ENCODE measurements at regions not wholly inside any gene's neighbourhood (a gene's known extent, or its start where the extent isn't known, plus 50 kb on each side); places are given as distances from the start of the nearest gene placed in this dataset.

- DNase-seq = no peak
Measured at GRCh38 chr2:60091266-60091665, 462.2 kb downstream of the BCL11A start.

DNA sequence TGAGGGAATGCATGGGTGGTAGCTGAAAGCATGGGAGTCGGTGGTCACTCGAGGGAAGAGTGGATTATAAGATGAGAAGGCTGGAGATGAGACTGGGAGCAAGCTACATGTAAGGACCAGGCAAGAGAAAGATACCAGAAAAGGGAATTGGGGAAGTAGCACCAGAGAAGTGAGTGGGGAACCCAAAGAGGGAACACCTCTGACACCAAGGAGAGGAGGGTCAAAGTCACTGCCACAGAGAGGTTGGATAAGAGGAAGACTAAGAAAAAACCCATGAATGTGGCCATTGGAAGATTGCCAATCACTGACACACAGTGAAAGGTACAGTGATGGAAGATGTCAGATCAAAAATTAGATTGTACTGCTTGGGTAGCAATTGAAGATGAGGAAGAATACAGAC, 473.9 kb downstream of the BCL11A start:
- DNase-seq = no peak

- no peak for DNase-seq
Measured at GRCh38 chr2:60075048-60075447, 478.4 kb downstream of the BCL11A start.

DNA sequence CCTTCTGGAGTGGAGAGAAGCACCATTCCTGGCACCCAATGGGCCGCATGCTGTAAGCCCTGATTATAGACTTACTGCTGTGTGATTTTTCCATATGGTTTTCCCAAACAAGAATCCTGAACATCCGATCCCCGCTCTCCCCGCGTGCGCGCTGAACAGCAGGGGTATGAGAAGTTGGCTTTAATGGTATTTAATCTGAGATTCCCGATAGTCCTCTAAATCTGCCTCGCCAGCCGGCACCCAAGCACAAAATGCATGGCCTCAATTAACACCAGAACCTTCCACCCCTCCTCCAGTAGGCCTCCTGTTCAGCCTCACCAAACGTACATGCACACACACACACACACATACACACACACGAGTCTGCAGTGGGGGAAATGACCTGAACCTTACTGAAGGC, 480.3 kb downstream of the BCL11A start:
- DNase-seq = no peak

- DNase-seq = no peak
Measured at GRCh38 chr2:60072609-60073008, 480.8 kb downstream of the BCL11A start.

GRCh38 chr2:60071490-60071831, 482.0 kb downstream of the BCL11A start:
- no peak for DNase-seq

DNA sequence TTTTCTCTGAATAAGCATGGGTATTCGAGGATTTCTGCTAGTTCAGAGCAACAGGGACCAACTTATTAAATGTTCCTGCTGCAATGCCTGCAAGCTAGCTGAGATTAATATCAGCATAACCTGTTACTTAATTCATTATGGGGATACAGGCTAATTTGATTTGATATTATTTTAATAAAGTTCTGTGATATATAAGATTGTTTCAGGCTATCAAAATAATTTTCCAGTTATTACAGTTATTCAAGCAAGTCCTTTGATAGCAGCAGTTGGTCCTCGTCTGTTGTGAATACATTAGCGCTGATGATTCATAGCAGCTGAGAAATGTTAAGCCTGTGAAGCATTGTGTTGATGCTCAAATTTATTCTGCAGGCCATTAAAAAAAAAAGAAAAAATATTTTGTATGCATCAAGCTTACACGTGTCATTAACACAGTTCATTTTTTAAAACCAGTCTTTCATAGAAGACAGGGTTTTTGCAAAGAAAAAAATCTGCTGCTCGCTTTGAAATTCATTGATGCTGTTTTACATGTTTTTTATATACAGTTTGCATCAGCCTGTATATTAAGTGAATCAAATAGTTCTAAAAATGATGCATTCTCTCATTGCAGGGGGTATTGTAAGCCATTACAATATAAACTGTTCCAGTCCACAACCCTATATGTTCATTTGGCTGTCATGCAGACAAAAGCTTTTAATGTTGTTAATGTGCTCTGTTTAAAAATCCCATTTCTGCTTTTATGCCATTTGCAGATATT, 482.5 kb downstream of the BCL11A start:
- no peak for DNase-seq

- no peak for DNase-seq
Measured at GRCh38 chr2:60070196-60070595, 483.3 kb downstream of the BCL11A start.

DNA sequence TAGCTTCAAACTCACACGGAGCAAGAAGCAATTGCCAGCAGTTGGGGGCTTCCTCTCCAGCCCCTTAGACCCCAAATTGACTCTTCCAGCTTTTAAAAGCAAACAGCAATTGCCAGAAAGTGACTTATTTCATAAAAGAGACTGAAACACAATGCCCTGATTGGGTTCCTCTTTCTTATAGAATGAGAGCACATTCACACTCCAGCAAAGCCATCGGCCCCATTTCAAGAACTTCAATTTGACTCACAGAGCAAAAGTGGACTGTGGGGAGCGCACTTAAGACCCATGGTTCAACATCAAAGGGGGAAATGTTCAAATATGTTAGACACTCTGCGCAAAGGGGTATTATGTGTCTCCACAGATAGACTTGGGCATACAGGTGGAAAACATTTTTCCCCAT, 484.7 kb downstream of the BCL11A start:
- no peak for DNase-seq

DNA sequence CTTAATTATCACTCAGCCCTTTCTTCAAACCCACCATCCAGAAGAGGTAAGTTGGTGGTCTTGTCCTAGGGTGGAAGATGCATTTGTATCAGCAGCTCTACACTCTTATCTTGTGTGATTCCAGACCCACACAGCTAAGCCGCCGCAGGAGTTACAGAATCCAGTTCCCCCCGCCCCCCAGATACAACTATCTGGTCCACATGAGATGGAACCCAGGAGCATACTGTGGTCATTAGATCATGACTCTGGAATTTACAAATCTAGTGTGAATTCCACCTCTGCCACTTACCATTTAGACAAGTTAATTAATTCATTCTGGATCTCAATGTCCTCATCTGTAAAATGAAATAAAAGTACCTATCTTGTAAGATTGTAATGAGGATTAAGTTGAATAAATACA, 486.4 kb downstream of the BCL11A start:
- no peak for DNase-seq

DNA sequence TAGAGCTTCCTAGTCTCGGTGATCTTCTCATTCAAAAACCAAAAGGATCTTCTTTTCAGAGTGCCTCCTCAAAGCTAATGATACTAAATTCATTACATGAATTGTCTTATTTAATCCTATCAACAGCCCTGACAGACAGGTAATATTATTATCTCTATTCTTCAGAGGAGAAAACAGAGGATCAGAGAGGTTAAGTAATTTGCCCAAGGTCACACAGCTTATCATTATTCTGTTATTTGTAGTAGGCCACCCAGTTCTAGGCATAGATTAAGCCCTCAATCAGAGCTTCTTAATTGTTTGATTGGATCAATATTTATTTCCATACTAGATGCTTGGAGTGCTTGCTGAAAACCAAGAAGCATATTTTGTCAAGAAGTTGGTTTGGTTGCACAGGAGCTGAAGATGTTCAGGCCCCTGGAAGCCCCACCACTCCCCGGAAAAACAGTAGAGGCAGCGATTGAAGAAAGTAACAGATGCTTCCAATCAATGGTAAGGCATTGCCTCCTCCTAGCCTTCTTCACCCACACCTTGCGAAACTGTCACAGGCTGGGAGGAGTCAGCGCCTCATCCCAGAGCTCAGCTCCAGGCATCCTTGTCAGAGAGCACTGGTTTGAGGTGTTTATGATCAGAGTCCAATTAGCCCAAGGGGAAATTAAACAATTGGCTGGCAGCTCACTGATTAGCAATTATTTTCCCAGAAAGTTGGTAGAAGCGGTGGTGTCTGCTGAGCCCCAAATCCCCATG, 487.2 kb downstream of the BCL11A start:
- DNase-seq = no peak

DNA sequence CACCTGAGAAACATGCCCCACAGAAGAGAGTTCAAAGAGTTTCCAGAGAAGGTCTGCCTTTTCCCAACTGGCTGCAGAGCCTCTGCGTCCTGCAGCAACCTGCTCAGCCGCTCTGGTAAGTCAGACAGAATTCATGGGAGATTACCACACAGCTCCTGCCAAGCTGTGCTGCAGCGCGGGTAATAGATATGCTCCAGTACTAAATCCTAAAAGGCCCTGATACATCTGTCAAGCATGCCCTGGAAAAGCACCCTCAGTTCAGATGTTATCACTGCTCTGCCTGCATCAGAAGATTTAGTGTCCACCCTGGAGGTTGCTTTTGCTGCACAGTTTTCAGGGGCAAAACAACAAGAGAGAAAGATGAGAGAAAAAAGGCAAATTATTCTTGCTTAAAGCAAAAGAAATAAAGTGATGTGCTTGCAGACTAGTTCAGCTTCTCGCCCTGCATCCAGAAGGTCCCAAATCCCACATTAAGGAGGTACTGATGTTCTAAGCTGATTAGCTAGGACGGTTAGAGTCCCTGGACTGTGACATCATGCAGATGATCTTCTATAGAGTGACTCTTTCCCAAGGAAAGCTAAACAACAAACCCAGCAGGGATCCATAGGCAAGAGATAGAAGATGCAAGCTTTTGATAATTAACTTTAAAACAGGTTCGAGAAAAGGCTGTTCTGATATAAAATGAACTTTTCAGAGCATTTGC, 488.6 kb downstream of the BCL11A start:
- DNase-seq = no peak

GRCh38 chr2:60058781-60059180, 494.7 kb downstream of the BCL11A start:
- DNase-seq = no peak

GRCh38 chr2:60054571-60055340, 498.7 kb downstream of the BCL11A start:
- no peak for DNase-seq

GRCh38 chr2:60053791-60054190, 499.7 kb downstream of the BCL11A start:
- no peak for DNase-seq

GRCh38 chr2:60052601-60053000, 500.9 kb downstream of the BCL11A start:
- no peak for DNase-seq

DNA sequence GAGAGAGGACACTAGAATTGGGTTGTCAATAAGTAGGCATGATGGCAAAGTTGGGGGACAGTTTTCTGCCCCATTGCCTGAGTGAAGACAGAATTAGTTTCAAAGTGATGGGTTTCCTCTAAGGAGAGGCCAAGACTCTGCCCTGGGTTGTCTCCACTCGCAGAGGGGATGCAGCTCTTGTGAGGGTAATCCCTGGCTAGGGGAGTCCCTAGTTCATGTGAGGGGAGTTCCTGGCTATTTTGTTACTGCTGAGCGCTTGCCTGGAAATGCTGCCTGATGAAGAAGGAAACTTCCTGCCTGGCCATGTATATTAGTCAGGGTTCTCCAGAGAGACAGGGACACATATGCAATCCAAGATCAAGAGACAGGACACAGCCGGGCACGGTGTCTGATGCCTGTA, 501.5 kb downstream of the BCL11A start:
- DNase-seq = no peak

GRCh38 chr2:60047944-60048525, 505.4 kb downstream of the BCL11A start:
- no peak for DNase-seq

- DNase-seq = no peak
Measured at GRCh38 chr2:60047347-60047746, 506.1 kb downstream of the BCL11A start.

DNA sequence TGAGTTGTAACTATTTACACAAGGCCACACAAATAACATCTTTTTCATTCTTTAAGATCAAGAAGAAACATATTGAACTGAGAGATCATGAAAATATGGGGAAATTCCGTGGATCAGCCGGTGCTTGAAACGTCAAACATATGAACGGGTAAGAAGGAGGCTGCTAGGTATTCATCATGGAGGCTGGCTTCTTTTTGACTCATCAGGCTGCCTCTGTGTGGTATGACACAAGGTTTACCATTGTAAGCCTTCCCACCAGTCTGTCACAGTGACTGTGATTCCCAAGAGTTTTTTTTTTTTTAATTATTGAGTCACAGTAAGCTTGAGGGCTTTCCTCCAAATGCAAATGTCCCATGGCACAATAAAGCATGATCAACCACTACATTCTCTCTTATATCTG, 506.9 kb downstream of the BCL11A start:
- no peak for DNase-seq

DNA sequence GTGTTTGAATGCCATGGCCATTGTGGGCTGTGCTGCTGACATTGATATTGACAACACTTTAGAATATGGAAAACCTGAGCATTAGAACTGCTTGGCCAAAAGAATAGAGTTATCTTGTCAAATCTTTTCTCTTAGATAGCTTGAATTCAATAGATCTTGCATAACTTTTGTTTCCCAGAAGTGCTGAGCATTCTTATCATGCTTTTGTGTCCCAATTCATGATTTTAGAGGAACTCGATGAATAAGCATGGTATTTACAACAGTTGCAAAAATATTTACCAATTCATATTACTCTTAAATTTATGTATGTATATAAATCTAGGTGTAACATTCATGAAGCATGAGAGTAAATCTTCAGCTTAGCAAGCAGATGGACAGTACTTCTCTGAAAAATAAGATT, 508.0 kb downstream of the BCL11A start:
- no peak for DNase-seq

- no peak for DNase-seq
Measured at GRCh38 chr2:60044484-60044883, 509.0 kb downstream of the BCL11A start.

DNA sequence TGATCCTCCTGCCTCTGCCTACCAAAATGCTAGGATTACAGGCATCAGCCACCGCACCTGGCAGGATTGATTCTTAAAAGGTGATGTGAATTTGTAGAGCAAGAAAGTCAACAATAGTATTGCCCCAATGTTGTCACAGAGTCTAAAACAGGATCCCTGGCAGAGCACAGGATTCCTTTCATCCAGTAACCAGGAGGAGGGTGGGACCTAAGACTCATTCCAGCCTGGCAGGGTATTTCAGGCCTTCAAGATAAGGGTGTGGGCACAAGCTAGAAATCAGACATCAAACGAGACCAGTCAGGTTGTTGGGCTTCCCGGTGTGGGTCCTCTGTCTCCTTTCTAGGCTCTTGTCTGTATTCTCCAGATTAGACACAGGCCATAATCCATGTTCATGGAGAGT, 511.4 kb downstream of the BCL11A start:
- no peak for DNase-seq

All from CD4-positive, alpha-beta T cell treated with Interleukin-15 for 1 hour (primary cell).